HepG2 (cell line): ENCODE measurements at regions not wholly inside any gene's neighbourhood (a gene's known extent, or its start where the extent isn't known, plus 50 kb on each side); places are given as distances from the start of the nearest gene placed in this dataset.

Experiments used
- ARID3A ChIP-seq: IDR thresholded peaks from 2 replicates; pipeline ENCODE4 v1.6.1; 2012; ENCODE audit warnings: low read depth, low read length, improper control_type of control experiment
- ARNT ChIP-seq: fragments of 450-650 bp; IDR thresholded peaks from 2 replicates; pipeline ENCODE4 v1.6.1; 2017
- FOXC1 ChIP-seq: sonication (generic); formaldehyde crosslinking; IDR thresholded peaks from 2 replicates; pipeline ENCODE4 v1.8.0; 2022; ENCODE audit warnings: mild to moderate bottlenecking, missing genetic modification reagents, borderline replicate concordance
- MAX ChIP-seq: IDR thresholded peaks from 2 replicates; pipeline ENCODE4 v1.6.1; 2012; ENCODE audit warnings: inconsistent platforms
- PHF5A ChIP-seq: IDR thresholded peaks from one replicate; pipeline ENCODE4 v1.6.1; 2018; ENCODE audit warnings: low read depth, missing genetic modification reagents; ENCODE audit not compliant: unreplicated experiment
- POLR2A ChIP-seq, 2 experiments: IDR thresholded peaks; 2 replicates each; pipeline ENCODE4 v1.6.1; 2011; ENCODE audit warnings: low read depth in 2 of 2, low read length in 2 of 2, mild to moderate bottlenecking in 1 of 2, moderate library complexity in 1 of 2; ENCODE audit not compliant: insufficient read depth in 1 of 2
- TAF1 ChIP-seq: sonication (generic); formaldehyde crosslinking; IDR thresholded peaks from 2 replicates; pipeline ENCODE4 v1.4.0; 2020; ENCODE audit warnings: missing genetic modification reagents
- ZNF678 ChIP-seq: sonication (generic); formaldehyde crosslinking; IDR thresholded peaks from 2 replicates; pipeline ENCODE4 v1.4.0; 2020; ENCODE audit warnings: mild to moderate bottlenecking, missing genetic modification reagents
- ZSCAN9 ChIP-seq: IDR thresholded peaks from 2 replicates; pipeline ENCODE4 v1.6.1; 2016; ENCODE audit warnings: borderline replicate concordance
- TF ChIP-seq, protein P1 (sequence below): sonication (generic); formaldehyde crosslinking; IDR thresholded peaks from 2 replicates; pipeline ENCODE4 v1.5.0; 2020; ENCODE audit warnings: mild to moderate bottlenecking, missing genetic modification reagents, moderate library complexity

GRCh38 chr2:43023791-43024514 lies 202.5 kb downstream of the ZFP36L2 start:
- no peak for TF ChIP-seq ARID3A
- TF ChIP-seq, protein P1, sequence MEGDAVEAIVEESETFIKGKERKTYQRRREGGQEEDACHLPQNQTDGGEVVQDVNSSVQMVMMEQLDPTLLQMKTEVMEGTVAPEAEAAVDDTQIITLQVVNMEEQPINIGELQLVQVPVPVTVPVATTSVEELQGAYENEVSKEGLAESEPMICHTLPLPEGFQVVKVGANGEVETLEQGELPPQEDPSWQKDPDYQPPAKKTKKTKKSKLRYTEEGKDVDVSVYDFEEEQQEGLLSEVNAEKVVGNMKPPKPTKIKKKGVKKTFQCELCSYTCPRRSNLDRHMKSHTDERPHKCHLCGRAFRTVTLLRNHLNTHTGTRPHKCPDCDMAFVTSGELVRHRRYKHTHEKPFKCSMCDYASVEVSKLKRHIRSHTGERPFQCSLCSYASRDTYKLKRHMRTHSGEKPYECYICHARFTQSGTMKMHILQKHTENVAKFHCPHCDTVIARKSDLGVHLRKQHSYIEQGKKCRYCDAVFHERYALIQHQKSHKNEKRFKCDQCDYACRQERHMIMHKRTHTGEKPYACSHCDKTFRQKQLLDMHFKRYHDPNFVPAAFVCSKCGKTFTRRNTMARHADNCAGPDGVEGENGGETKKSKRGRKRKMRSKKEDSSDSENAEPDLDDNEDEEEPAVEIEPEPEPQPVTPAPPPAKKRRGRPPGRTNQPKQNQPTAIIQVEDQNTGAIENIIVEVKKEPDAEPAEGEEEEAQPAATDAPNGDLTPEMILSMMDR = no peak
- TF ChIP-seq ARNT = no peak
- no peak for TF ChIP-seq ZSCAN9 (CRISPR knock-in tag)
- no peak for TF ChIP-seq PHF5A
- TF ChIP-seq TAF1 (CRISPR knock-in tag) = no peak
- TF ChIP-seq FOXC1 (CRISPR knock-in tag) = no peak
- no peak for TF ChIP-seq MAX
- TF ChIP-seq ZNF678 (CRISPR knock-in tag) = no peak
- no peak for TF ChIP-seq POLR2A (IDR thresholded peaks at IDR 0.05; ENCODE audit: insufficient read depth in 1 of 2, low read depth in 2 of 2, low read length in 2 of 2)
